H9 (cell line): ENCODE measurements at regions not wholly inside any gene's neighbourhood (a gene's known extent, or its start where the extent isn't known, plus 50 kb on each side); places are given as distances from the start of the nearest gene placed in this dataset.

Experiments used
- DNase-seq: peaks from one replicate; pipeline ENCODE4 v3.0.0-alpha.2; 2017
- H2AFZ ChIP-seq: one replicate; pipeline ENCODE4 v1.6.1; 2013; ENCODE audit warnings: mild to moderate bottlenecking, low read length, control low read depth, moderate library complexity
- H2AK5ac ChIP-seq: 2 replicates; pipeline ENCODE4 v1.6.1; 2013; ENCODE audit warnings: low read length, control low read depth, mixed read lengths; ENCODE audit not compliant: insufficient read length
- H2BK120ac ChIP-seq: one replicate; pipeline ENCODE4 v1.6.1; 2013; ENCODE audit warnings: low read depth, mild to moderate bottlenecking, low read length, control low read depth, inconsistent platforms; ENCODE audit not compliant: poor library complexity, severe bottlenecking
- H2BK12ac ChIP-seq: 2 replicates; pipeline ENCODE4 v1.6.1; 2013; ENCODE audit warnings: low read length, control low read depth, mixed read lengths, low read depth; ENCODE audit not compliant: insufficient read length
- H2BK15ac ChIP-seq: 2 replicates; pipeline ENCODE4 v1.6.1; 2013; ENCODE audit warnings: low read depth, low read length, control low read depth
- H2BK20ac ChIP-seq: one replicate; pipeline ENCODE4 v1.6.1; 2013; ENCODE audit warnings: low read depth, mild to moderate bottlenecking, low read length, control low read depth, inconsistent platforms; ENCODE audit not compliant: poor library complexity, severe bottlenecking
- H2BK5ac ChIP-seq: 2 replicates; pipeline ENCODE4 v1.6.1; 2013; ENCODE audit warnings: low read length, control low read depth, mixed read lengths; ENCODE audit not compliant: insufficient read length
- H3K14ac ChIP-seq: 2 replicates; pipeline ENCODE4 v1.6.1; 2013; ENCODE audit warnings: low read length, control low read depth; ENCODE audit not compliant: insufficient read depth
- H3K18ac ChIP-seq: 2 replicates; pipeline ENCODE4 v1.6.1; 2013; ENCODE audit warnings: low read depth, mild to moderate bottlenecking, mixed read lengths, low read length, control low read depth; ENCODE audit not compliant: insufficient read length
- H3K23ac ChIP-seq: 2 replicates; pipeline ENCODE4 v1.6.1; 2013; ENCODE audit warnings: low read length, control low read depth, mixed read lengths, low read depth; ENCODE audit not compliant: insufficient read length
- H3K23me2 ChIP-seq: 2 replicates; pipeline ENCODE4 v1.6.1; 2013; ENCODE audit warnings: low read depth, mild to moderate bottlenecking, mixed read lengths, low read length, control low read depth; ENCODE audit not compliant: insufficient read length, poor library complexity, severe bottlenecking
- H3K27ac ChIP-seq: 2 replicates; pipeline ENCODE4 v1.5.1; 2013; ENCODE audit warnings: low read length, control low read depth, mixed read lengths, low read depth; ENCODE audit not compliant: insufficient read length
- H3K27me3 ChIP-seq: 2 replicates; pipeline ENCODE4 v1.6.1; 2013; ENCODE audit warnings: low read length, control low read depth, inconsistent platforms; ENCODE audit not compliant: insufficient read depth
- H3K4ac ChIP-seq: 2 replicates; pipeline ENCODE4 v1.6.1; 2013; ENCODE audit warnings: low read depth, mild to moderate bottlenecking, control low read depth, inconsistent platforms, low read length, moderate library complexity
- H3K4me1 ChIP-seq: 2 replicates; pipeline ENCODE4 v1.6.1; 2013; ENCODE audit warnings: low read length, control low read depth, inconsistent platforms; ENCODE audit not compliant: insufficient read depth
- H3K4me2 ChIP-seq: 2 replicates; pipeline ENCODE4 v1.6.1; 2013; ENCODE audit warnings: low read length, control low read depth, mixed read lengths; ENCODE audit not compliant: insufficient read length, insufficient read depth
- H3K56ac ChIP-seq: 2 replicates; pipeline ENCODE4 v1.6.1; 2013; ENCODE audit warnings: low read depth, mild to moderate bottlenecking, mixed read lengths, low read length, control low read depth; ENCODE audit not compliant: insufficient read length
- H3K79me1 ChIP-seq: 2 replicates; pipeline ENCODE4 v1.6.1; 2013; ENCODE audit warnings: low read depth, mild to moderate bottlenecking, moderate library complexity, low read length, control low read depth, inconsistent platforms; ENCODE audit not compliant: insufficient read depth, poor library complexity, severe bottlenecking
- H3K79me2 ChIP-seq: 2 replicates; pipeline ENCODE4 v1.6.1; 2013; ENCODE audit warnings: low read length, control low read depth, inconsistent platforms; ENCODE audit not compliant: insufficient read depth
- H3K9ac ChIP-seq: 2 replicates; pipeline ENCODE4 v1.6.1; 2013; ENCODE audit warnings: low read length, control low read depth, mixed read lengths; ENCODE audit not compliant: insufficient read length; ENCODE audit errors: extremely low read depth
- H3K9me3 ChIP-seq: one replicate; pipeline ENCODE4 v1.6.1; 2013; ENCODE audit warnings: low read depth, low read length, inconsistent platforms; ENCODE audit not compliant: control insufficient read depth
- H3T11ph ChIP-seq: one replicate; pipeline ENCODE4 v1.6.1; 2013; ENCODE audit warnings: mild to moderate bottlenecking, low read length, control low read depth, inconsistent platforms
- H4K20me1 ChIP-seq: one replicate; pipeline ENCODE4 v1.6.1; 2013; ENCODE audit not compliant: control insufficient read depth, insufficient read length, insufficient read depth
- H4K5ac ChIP-seq: 2 replicates; pipeline ENCODE4 v1.6.1; 2013; ENCODE audit warnings: low read depth, mild to moderate bottlenecking, mixed read lengths, low read length, control low read depth; ENCODE audit not compliant: insufficient read length
- H4K8ac ChIP-seq: replicated peaks from 2 replicates; pipeline ENCODE4 v1.6.1; 2013; ENCODE audit warnings: low read length, control low read depth, mixed read lengths, low read depth; ENCODE audit not compliant: insufficient read length
- H4K91ac ChIP-seq: 2 replicates; pipeline ENCODE4 v1.6.1; 2013; ENCODE audit warnings: low read depth, mild to moderate bottlenecking, moderate library complexity, mixed read lengths, low read length, control low read depth; ENCODE audit not compliant: insufficient read length
- H3K27ac Mint-ChIP-seq, 3 experiments: 2 replicates in 2 of 3; 3 replicates in 1 of 3; pipeline ENCODE4 v1.8.0; 2020 to 2021; ENCODE audit warnings: mixed read lengths in 3 of 3, mild to moderate bottlenecking in 1 of 3, moderate library complexity in 1 of 3
- H3K27me3 Mint-ChIP-seq: 2 replicates; pipeline ENCODE4 v1.8.0; 2021; ENCODE audit warnings: low read depth, mild to moderate bottlenecking, moderate library complexity, mixed read lengths
- H3K36me3 Mint-ChIP-seq, 3 experiments: 2 replicates in 2 of 3; 3 replicates in 1 of 3; pipeline ENCODE4 v1.8.0; 2020 to 2021; ENCODE audit warnings: low read depth in 3 of 3, mixed read lengths in 3 of 3; ENCODE audit not compliant: insufficient read depth in 1 of 3
- H3K4me1 Mint-ChIP-seq, 2 experiments: 2 replicates each; pipeline ENCODE4 v1.8.0; 2020; ENCODE audit warnings: mixed read lengths in 2 of 2
- H3K4me3 Mint-ChIP-seq, 2 experiments: 2 replicates in 1 of 2; 3 replicates in 1 of 2; pipeline ENCODE4 v1.8.0; 2020 to 2021; ENCODE audit warnings: mild to moderate bottlenecking in 2 of 2, mixed read lengths in 2 of 2, moderate library complexity in 1 of 2
- H3K9me3 Mint-ChIP-seq, 2 experiments: 2 replicates in 1 of 2; 3 replicates in 1 of 2; pipeline ENCODE4 v1.8.0; 2020; ENCODE audit warnings: mild to moderate bottlenecking in 2 of 2, mixed read lengths in 2 of 2, moderate library complexity in 1 of 2
- CTCF ChIP-seq: fragments of 200-600 bp; sonication (generic); conservative IDR thresholded peaks from 3 replicates; pipeline ENCODE4 v1.8.0; 2021; ENCODE audit warnings: antibody characterized with exemption, mild to moderate bottlenecking
- WGBS: extraction: QIAGEN DNeasy Blood & Tissue Kit; methylation state at CpG from one replicate; pipeline ENCODE4 v1.1.7; 2013; ENCODE audit warnings: missing lambda C conversion rate, low lambda C conversion rate, mixed read lengths; ENCODE audit not compliant: insufficient read length; ENCODE audit errors: extremely low coverage; 5-methylcytosine and 5-hydroxymethylcytosine counted together

DNA sequence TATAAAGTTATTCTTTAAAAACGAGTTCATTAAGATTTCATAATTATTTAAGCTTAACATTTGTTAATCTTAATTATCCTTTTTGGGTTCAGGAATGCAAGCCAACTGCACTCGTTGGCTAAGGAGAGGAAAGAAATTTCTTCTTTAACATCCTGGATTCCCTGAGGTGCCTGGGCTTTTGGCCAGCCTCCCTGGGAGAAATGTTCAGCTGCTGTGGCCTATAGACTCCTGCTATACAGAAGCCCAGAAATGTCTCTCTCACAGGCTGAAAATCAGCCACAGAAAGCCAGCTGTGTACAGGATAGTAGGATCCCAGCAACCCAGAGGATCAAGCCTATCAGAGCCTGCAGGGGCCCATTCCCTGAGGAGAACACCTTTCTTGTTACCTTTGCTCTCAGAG lies 430.3 kb downstream of the XIRP2 start:
- H2BK20ac ChIP-seq = no peak overlapping the region
- H4K20me1 ChIP-seq = no peaks in the 10 kb centered on the region
- peaks cover 2% of the 10 kb centered on the region; the same call in 1 of the 2 replicates for H3K79me2 ChIP-seq
- WGBS = no CpG with 5 or more reads among the region's 2 CpGs
- H3K9me3 ChIP-seq = peaks cover 8% of the 10 kb centered on the region
- Mint-ChIP-seq H3K4me3 (no peak overlapping the region), H3K27ac (no peak overlapping the region), H3K9me3 (peaks cover 15 to 19% of the 10 kb centered on the region in 2 experiments), H3K4me1 (peaks cover 5 to 19% of the 10 kb centered on the region in 2 experiments), H3K36me3 (peaks cover 28 to 43% (median 43%) of the 10 kb centered on the region in 3 experiments), H3K27me3 (no peaks in the 10 kb centered on the region)
- no peak overlapping the region for H3K27ac ChIP-seq
- no peaks in the 10 kb centered on the region for H3K23me2 ChIP-seq
- no peak overlapping the region for H2BK120ac ChIP-seq
- no peak overlapping the region for H2BK5ac ChIP-seq
- no peak overlapping the region for H2BK15ac ChIP-seq
- no peak overlapping the region for H2AFZ ChIP-seq
- H2AK5ac ChIP-seq = no peak overlapping the region
- H3K14ac ChIP-seq = no peak overlapping the region
- H3K4ac ChIP-seq = no peak overlapping the region
- no peaks in the 10 kb centered on the region for H3K4me1 ChIP-seq
- DNase-seq = no peak
- no peaks in the 10 kb centered on the region for H3K27me3 ChIP-seq
- no peak overlapping the region for H3K23ac ChIP-seq
- H3T11ph ChIP-seq = no peak overlapping the region
- no peak overlapping the region for H3K18ac ChIP-seq
- H4K91ac ChIP-seq = no peak overlapping the region
- TF ChIP-seq CTCF = no peak
- no peak overlapping the region for H3K4me2 ChIP-seq
- H4K5ac ChIP-seq = no peak overlapping the region
- H2BK12ac ChIP-seq = no peak overlapping the region
- H4K8ac ChIP-seq = no peak overlapping the region
- H3K56ac ChIP-seq = no peak overlapping the region
- no peak overlapping the region for H3K9ac ChIP-seq
- H3K79me1 ChIP-seq = peaks cover 4% of the 10 kb centered on the region
